Type B pancreatic cell (in vitro differentiated cells): ENCODE measurements at regions not wholly inside any gene's neighbourhood (a gene's known extent, or its start where the extent isn't known, plus 50 kb on each side); places are given as distances from the start of the nearest gene placed in this dataset.

ENCODE experiments used
- DNase-seq: peaks from one replicate; pipeline ENCODE4 v3.0.0; 2021; ENCODE audit warnings: mixed read lengths; ENCODE audit not compliant: unreplicated experiment; ENCODE audit errors: extremely low spot score
- H3K27ac Mint-ChIP-seq: 2 replicates; pipeline ENCODE4 v1.8.0; 2021; ENCODE audit warnings: mild to moderate bottlenecking, mixed read lengths
- H3K27me3 Mint-ChIP-seq: 2 replicates; pipeline ENCODE4 v1.8.0; 2021; ENCODE audit warnings: mixed read lengths
- H3K36me3 Mint-ChIP-seq: 2 replicates; pipeline ENCODE4 v1.8.0; 2021; ENCODE audit warnings: mixed read lengths
- H3K4me1 Mint-ChIP-seq: one replicate; pipeline ENCODE4 v1.8.0; 2021; ENCODE audit warnings: mixed read lengths; ENCODE audit not compliant: unreplicated experiment
- H3K4me3 Mint-ChIP-seq: 2 replicates; pipeline ENCODE4 v1.8.0; 2021; ENCODE audit warnings: mild to moderate bottlenecking, mixed read lengths
- H3K9me3 Mint-ChIP-seq: 2 replicates; pipeline ENCODE4 v1.8.0; 2021; ENCODE audit warnings: mixed read lengths
- TF ChIP-seq, protein P1 (sequence below): fragments of 200-600 bp; sonication (generic); conservative IDR thresholded peaks from 2 replicates; pipeline ENCODE4 v1.5.0; 2021; ENCODE audit warnings: antibody characterized with exemption, mild to moderate bottlenecking

DNA sequence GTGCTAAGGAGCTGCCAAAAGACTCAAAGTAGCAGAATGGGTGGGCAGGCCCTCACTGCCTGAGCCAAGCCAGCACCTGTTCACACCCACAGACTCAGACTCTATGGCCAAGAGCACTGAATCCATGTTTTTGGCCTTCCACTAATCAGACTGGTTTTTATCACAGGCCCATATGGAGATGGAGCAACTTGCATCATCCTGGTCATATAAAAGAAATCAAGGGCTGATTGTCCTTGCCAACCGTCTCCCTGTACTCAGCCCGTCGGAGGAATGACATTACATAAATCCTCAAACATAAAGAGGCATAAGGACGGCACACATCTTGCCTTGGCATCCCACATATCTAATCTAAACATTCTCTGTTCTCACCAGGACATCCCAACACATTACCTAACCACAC, 66.7 kb downstream of the MARCHF4 start:
- no peaks in the 10 kb centered on the region for H3K4me1 Mint-ChIP-seq
- TF ChIP-seq, protein P1, sequence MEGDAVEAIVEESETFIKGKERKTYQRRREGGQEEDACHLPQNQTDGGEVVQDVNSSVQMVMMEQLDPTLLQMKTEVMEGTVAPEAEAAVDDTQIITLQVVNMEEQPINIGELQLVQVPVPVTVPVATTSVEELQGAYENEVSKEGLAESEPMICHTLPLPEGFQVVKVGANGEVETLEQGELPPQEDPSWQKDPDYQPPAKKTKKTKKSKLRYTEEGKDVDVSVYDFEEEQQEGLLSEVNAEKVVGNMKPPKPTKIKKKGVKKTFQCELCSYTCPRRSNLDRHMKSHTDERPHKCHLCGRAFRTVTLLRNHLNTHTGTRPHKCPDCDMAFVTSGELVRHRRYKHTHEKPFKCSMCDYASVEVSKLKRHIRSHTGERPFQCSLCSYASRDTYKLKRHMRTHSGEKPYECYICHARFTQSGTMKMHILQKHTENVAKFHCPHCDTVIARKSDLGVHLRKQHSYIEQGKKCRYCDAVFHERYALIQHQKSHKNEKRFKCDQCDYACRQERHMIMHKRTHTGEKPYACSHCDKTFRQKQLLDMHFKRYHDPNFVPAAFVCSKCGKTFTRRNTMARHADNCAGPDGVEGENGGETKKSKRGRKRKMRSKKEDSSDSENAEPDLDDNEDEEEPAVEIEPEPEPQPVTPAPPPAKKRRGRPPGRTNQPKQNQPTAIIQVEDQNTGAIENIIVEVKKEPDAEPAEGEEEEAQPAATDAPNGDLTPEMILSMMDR, result no peak

DNA sequence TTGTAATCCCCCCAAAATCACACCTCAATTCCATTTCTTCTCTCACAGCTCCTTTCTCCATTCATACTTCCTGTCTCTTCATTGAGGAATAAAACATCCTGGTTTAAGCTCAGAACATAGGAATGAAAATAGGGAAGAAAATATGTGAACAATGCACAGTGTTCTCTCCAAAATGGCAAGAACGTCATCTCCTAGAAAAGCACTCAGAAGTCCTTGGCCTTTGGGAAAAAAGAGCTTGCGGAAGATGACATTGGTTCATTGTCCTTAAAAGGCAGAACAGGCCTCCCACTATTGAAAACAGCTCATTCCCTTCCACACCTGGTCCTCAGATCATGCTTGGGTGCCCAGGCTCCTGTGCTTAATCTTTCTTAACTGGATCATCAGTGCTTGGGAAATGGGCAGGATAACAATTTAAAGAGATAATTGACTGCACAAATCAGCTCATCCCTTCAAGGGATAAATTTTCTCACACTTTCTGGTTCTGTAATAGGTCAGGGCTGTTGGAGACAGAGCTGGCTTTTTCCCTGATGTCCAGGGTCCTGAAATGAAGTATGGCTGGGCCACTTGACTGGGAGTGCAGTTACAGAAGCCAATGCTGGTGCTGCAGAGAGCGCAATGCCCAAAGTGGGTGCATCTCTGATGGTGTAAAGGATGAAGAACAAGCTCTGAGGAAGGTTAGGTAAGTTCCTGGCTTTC, 69.2 kb downstream of the MARCHF4 start:
- DNase-seq, result no peak
- Mint-ChIP-seq H3K27me3 (peaks cover 17% of the 10 kb centered on the region), H3K27ac (no peak overlapping the region)

More for the DNA sequence above, 66.7 kb downstream of the MARCHF4 start:
- Mint-ChIP-seq H3K27ac (no peak overlapping the region), H3K36me3 (no peaks in the 10 kb centered on the region), H3K9me3 (no peaks in the 10 kb centered on the region), H3K27me3 (peaks cover 8% of the 10 kb centered on the region), H3K4me3 (no peak overlapping the region)
- no peak for DNase-seq

DNA sequence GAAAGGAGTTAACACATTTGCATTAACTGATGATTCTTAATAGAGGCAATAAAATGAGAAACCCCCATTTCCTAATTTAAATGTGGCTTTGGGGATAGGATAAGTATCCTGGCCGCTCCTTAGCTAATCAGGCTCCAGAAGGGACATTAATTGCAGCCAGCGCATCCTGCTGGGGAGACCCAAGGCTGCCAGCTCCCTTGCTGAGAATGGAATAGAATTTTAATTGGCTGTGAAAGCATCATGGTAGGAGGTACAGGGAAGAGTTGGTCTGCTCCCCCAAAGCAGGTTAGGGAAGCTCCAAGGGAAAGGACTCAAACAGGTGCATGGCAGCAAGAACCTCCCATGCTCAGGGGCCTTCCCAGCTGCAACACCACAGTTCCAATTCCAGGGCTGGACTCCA, 71.4 kb downstream of the MARCHF4 start:
- no peaks in the 10 kb centered on the region for H3K9me3 Mint-ChIP-seq
- H3K4me3 Mint-ChIP-seq, result no peak overlapping the region
- DNase-seq, result no peak
- no peak overlapping the region for H3K27ac Mint-ChIP-seq
- H3K36me3 Mint-ChIP-seq, result no peaks in the 10 kb centered on the region
- TF ChIP-seq, protein P1, result no peak
- peaks cover 15% of the 10 kb centered on the region for H3K27me3 Mint-ChIP-seq
- H3K4me1 Mint-ChIP-seq, result no peaks in the 10 kb centered on the region

More for the DNA sequence above, 69.2 kb downstream of the MARCHF4 start:
- Mint-ChIP-seq H3K9me3 (no peaks in the 10 kb centered on the region), H3K4me3 (no peak overlapping the region), H3K4me1 (no peaks in the 10 kb centered on the region), H3K36me3 (no peaks in the 10 kb centered on the region)
- TF ChIP-seq, protein P1, result no peak

DNA sequence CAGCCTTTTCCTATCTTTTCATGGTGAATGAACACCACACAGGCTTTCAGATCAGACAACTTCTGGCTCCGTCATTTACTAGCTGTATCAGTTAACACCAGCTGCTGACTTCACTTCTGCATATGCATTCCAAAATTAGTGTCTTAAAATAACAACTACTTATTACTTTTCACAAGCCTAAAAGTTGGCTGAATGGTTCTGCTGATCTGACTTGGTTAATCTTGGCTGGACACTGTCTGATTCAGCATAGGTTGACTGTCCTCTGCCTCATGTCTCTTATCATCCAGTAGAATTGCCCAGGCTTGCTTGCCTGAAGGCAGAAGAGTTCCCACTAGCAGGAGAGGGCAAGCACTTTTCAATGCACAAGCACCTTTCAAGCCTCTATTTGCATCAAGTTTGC, 72.7 kb downstream of the MARCHF4 start:
- H3K4me3 Mint-ChIP-seq, result no peak overlapping the region
- no peaks in the 10 kb centered on the region for H3K36me3 Mint-ChIP-seq
- H3K4me1 Mint-ChIP-seq, result no peaks in the 10 kb centered on the region
- H3K27me3 Mint-ChIP-seq, result peaks cover 15% of the 10 kb centered on the region
- no peaks in the 10 kb centered on the region for H3K9me3 Mint-ChIP-seq
- TF ChIP-seq, protein P1, result no peak
- no peak for DNase-seq
- no peak overlapping the region for H3K27ac Mint-ChIP-seq

DNA sequence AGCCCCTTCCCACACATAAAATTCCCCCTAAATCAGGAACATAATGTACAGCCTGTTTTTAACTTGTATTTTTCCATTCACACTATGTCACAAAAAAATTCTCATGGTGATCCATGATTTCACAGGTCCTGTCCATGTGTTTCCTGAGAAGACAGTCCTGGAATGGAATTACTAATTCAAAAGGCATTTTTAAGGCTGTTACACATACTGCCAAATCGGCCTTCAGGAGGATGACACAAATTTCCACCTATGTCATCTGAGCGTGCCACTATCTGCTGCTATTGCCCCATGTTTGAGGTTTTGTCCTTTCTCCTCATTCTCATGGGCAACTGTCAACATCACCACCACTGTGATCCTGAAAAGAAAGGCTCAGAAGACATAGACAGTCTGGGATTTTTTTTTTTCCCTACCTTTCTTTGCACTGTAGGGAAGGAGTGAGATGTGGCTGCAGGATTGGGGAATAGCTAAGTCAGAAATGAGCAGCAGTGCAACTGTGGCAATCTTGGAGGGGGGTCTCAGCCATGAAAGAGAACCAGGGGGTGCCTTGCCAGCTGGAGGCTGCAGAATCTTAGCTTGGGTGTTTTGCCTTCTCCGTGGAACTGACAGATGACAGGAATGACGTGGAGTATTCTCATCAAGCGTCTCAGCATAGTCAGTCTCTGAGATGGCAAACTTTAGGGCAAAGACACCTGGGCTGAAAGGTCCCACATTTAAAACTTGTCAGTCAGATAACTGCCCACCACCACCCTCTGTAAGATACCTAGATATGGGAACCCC, 73.4 kb downstream of the MARCHF4 start:
- TF ChIP-seq, protein P1, result no peak

More for the DNA sequence above, 73.4 kb downstream of the MARCHF4 start:
- no peak overlapping the region for H3K27ac Mint-ChIP-seq
- H3K4me1 Mint-ChIP-seq, result no peaks in the 10 kb centered on the region
- no peak for DNase-seq
- peaks cover 15% of the 10 kb centered on the region for H3K27me3 Mint-ChIP-seq
- H3K9me3 Mint-ChIP-seq, result no peaks in the 10 kb centered on the region
- no peaks in the 10 kb centered on the region for H3K36me3 Mint-ChIP-seq
- no peak overlapping the region for H3K4me3 Mint-ChIP-seq
